CD14-positive monocyte (primary cell): ENCODE measurements at regions not wholly inside any gene's neighbourhood (a gene's known extent, or its start where the extent isn't known, plus 50 kb on each side); places are given as distances from the start of the nearest gene placed in this dataset.
"Not testable (repeated sequence)": the region's sequence is repeated elsewhere in the genome, so short reads cannot be mapped to it uniquely, and the experiment has no call there.

Experiments
- DNase-seq, 3 donors: peaks; one replicate each; pipeline ENCODE4 v3.0.0-alpha.2; 2011 to 2022
- H2AFZ ChIP-seq: 2 replicates; pipeline ENCODE4 v1.6.0; 2012; ENCODE audit warnings: mild to moderate bottlenecking, low read depth, low read length, inconsistent platforms; ENCODE audit not compliant: insufficient read depth, poor library complexity, severe bottlenecking
- H3K27ac ChIP-seq, 2 donors: 1 replicate in 1 of 2; 2 replicates in 1 of 2; pipeline ENCODE4 v1.5.1; 2012 to 2013; ENCODE audit warnings: low read length in 2 of 2, control low read depth in 1 of 2, inconsistent platforms in 1 of 2, low read depth in 1 of 2, mild to moderate bottlenecking in 1 of 2
- H3K27me3 ChIP-seq, 2 donors: one replicate each; pipeline versions ENCODE4 v1.6.0 to v1.6.1; 2011 to 2013; ENCODE audit warnings: low read length in 2 of 2; ENCODE audit not compliant: control insufficient read depth in 2 of 2, insufficient read depth in 2 of 2
- H3K36me3 ChIP-seq, 2 donors: replicated peaks in 1 of 2; 1 replicate in 1 of 2; 2 replicates in 1 of 2; pipeline versions ENCODE4 v1.5.1 to v1.6.1; 2012 to 2013; ENCODE audit warnings: low read length in 2 of 2, control low read depth in 1 of 2, inconsistent platforms in 1 of 2, mild to moderate bottlenecking in 1 of 2; ENCODE audit not compliant: insufficient read depth in 2 of 2, control insufficient read depth in 1 of 2
- H3K4me1 ChIP-seq, 2 donors: 1 replicate in 1 of 2; 2 replicates in 1 of 2; pipeline versions ENCODE4 v1.5.1 to v1.6.1; 2012 to 2013; ENCODE audit warnings: low read length in 2 of 2, control low read depth in 1 of 2, inconsistent platforms in 1 of 2, mild to moderate bottlenecking in 1 of 2, moderate library complexity in 1 of 2; ENCODE audit not compliant: insufficient read depth in 2 of 2, control insufficient read depth in 1 of 2
- H3K4me2 ChIP-seq: replicated peaks from 2 replicates; pipeline ENCODE3; 2012; ENCODE audit warnings: low read length, moderate library complexity, mild to moderate bottlenecking; ENCODE audit not compliant: poor library complexity, severe bottlenecking; ENCODE audit errors: extremely low read depth
- H3K4me3 ChIP-seq, 3 experiments: fragments of 200-600 bp in 1 of 3; sonication (generic) in 1 of 3; replicated peaks in 1 of 3; 1 replicate in 2 of 3; 2 replicates in 1 of 3; pipeline ENCODE4 v1.5.1; 2011 to 2013; ENCODE audit warnings: low read length in 3 of 3, mild to moderate bottlenecking in 3 of 3, control low read depth in 2 of 3, low read depth in 2 of 3, inconsistent platforms in 1 of 3, moderate library complexity in 1 of 3
- H3K79me2 ChIP-seq: 2 replicates; pipeline ENCODE4 v1.6.0; 2012; ENCODE audit warnings: mild to moderate bottlenecking, control low read depth, inconsistent platforms, low read length, moderate library complexity; ENCODE audit not compliant: insufficient read depth
- H3K9ac ChIP-seq: 2 replicates; pipeline ENCODE4 v1.6.0; 2017; ENCODE audit warnings: low read length, mild to moderate bottlenecking; ENCODE audit not compliant: insufficient read depth, poor library complexity, severe bottlenecking
- H3K9me3 ChIP-seq, 2 donors: replicated peaks in 1 of 2; 1 replicate in 1 of 2; 2 replicates in 1 of 2; pipeline versions ENCODE4 v1.5.1 to v1.6.1; 2012 to 2013; ENCODE audit warnings: low read length in 2 of 2, control low read depth in 1 of 2; ENCODE audit not compliant: control insufficient read depth in 1 of 2, insufficient read depth in 1 of 2
- H4K20me1 ChIP-seq: 2 replicates; pipeline ENCODE4 v1.6.0; 2012; ENCODE audit warnings: mild to moderate bottlenecking, low read length, control low read depth, moderate library complexity; ENCODE audit not compliant: insufficient read depth
- H3K27ac Mint-ChIP-seq, 7 donors: one replicate each; pipeline ENCODE4 v1.8.0; 2020; ENCODE audit warnings: mild to moderate bottlenecking in 7 of 7, mixed read lengths in 7 of 7, moderate library complexity in 6 of 7, inconsistent platforms in 2 of 7
- H3K27me3 Mint-ChIP-seq, 3 donors: one replicate each; pipeline ENCODE4 v1.8.0; 2021 to 2022; ENCODE audit warnings: low read depth in 3 of 3, mild to moderate bottlenecking in 3 of 3, mixed read lengths in 3 of 3, moderate library complexity in 3 of 3, inconsistent platforms in 1 of 3
- H3K36me3 Mint-ChIP-seq, 2 donors: one replicate each; pipeline ENCODE4 v1.8.0; 2020; ENCODE audit warnings: mixed read lengths in 2 of 2, inconsistent platforms in 1 of 2, mild to moderate bottlenecking in 1 of 2
- H3K4me1 Mint-ChIP-seq: one replicate; pipeline ENCODE4 v1.8.0; 2020; ENCODE audit warnings: mild to moderate bottlenecking, mixed read lengths
- H3K4me3 Mint-ChIP-seq, 2 donors: one replicate each; pipeline ENCODE4 v1.8.0; 2020; ENCODE audit warnings: mild to moderate bottlenecking in 2 of 2, mixed read lengths in 2 of 2, moderate library complexity in 1 of 2
- H3K9me3 Mint-ChIP-seq, 7 donors: one replicate each; pipeline ENCODE4 v1.8.0; 2020 to 2022; ENCODE audit warnings: mixed read lengths in 7 of 7, mild to moderate bottlenecking in 6 of 7, moderate library complexity in 6 of 7, inconsistent platforms in 2 of 7
- CTCF ChIP-seq: fragments of 200-600 bp; IDR thresholded peaks from one replicate; pipeline ENCODE4 v1.8.0; 2022; ENCODE audit warnings: antibody characterized with exemption, mild to moderate bottlenecking
- WGBS: methylation state at CpG from one replicate; pipeline ENCODE4 v1.1.5; 2013; ENCODE audit warnings: missing lambda C conversion rate; ENCODE audit not compliant: insufficient coverage; 5-methylcytosine and 5-hydroxymethylcytosine counted together
- intact Hi-C, 2 donors: fragments of 100-400 bp; cut with micrococcal nuclease; formaldehyde crosslinking; loops; one replicate each; pipeline versions ENCODE4 v1.15.0 to v1.15.1; 2023

- no peak for TF ChIP-seq CTCF
- Histone ChIP-seq H4K20me1 (no peaks in the 10 kb centered on the region), H3K9me3 (no peaks in the 10 kb centered on the region), H2AFZ (peak overlapping the region; percentile 8), H3K79me2 (no peaks in the 10 kb centered on the region), H3K36me3 (no peaks in the 10 kb centered on the region), H3K27me3 (no peaks in the 10 kb centered on the region), H3K4me1 (peaks cover 3 to 7% of the 10 kb centered on the region in 2 donors), H3K4me2 (no peak overlapping the region), H3K9ac (no peak overlapping the region), H3K27ac (no peak overlapping the region), H3K4me3 (no peak overlapping the region)
- Mint-ChIP-seq H3K36me3 (no peaks in the 10 kb centered on the region), H3K4me1 (peaks cover 11% of the 10 kb centered on the region), H3K4me3 (no peak overlapping the region), H3K27ac (no peak overlapping the region), H3K9me3 (no peaks in the 10 kb centered on the region), H3K27me3 (peaks cover 0 to 3% (median 0%) of the 10 kb centered on the region in 3 donors)
- intact Hi-C loops, result no loop called here
- DNase-seq, result no peak
- 73% methylated on average over 3 of the region's 12 CpGs for WGBS
Measured at GRCh38 chr20:53763707-53764414, 170.2 kb upstream of the ZNF217 start.

- H3K27ac Mint-ChIP-seq, H4K20me1 ChIP-seq, H3K27ac ChIP-seq, H3K4me1 ChIP-seq, H3K9me3 Mint-ChIP-seq, H3K36me3 Mint-ChIP-seq, H3K4me3 Mint-ChIP-seq, H3K9me3 ChIP-seq, intact Hi-C loops, H3K27me3 Mint-ChIP-seq, H3K36me3 ChIP-seq, H3K27me3 ChIP-seq, H3K79me2 ChIP-seq, DNase-seq, H3K9ac ChIP-seq, H3K4me2 ChIP-seq, H2AFZ ChIP-seq, H3K4me3 ChIP-seq, H3K4me1 Mint-ChIP-seq: not testable (repeated sequence)
- 100% methylated on average over 7 of the region's 11 CpGs for WGBS
Measured at GRCh38 chr20:53762423-53762798, 168.8 kb upstream of the ZNF217 start.
